ENCODE measurements at regions not wholly inside any gene's neighbourhood (a gene's known extent, or its start where the extent isn't known, plus 50 kb on each side); places are given as distances from the start of the nearest gene placed in this dataset.

DNA sequence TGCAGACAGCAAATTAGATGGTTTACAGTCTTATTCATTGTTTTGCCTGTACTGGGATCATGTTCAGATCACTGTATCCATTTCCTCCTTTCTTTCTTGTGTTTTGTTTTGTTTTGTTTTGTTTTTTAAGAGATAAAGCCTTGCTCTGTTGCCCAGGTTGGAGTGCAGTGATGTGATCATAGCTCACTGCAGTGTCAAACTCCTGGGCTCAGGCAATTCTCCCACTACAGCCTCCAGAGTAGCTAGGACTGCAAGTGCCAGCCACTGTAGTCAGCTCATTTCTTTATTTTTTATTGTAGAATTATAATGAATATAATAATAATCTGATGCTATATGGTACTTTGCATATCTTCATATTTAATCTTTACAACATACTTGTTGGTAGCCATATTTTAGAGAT is 403.7 kb upstream of the B3GALT2 start:
- Histone ChIP-seq H3K27ac (ENCODE audit: low read depth, low read length) (no peak overlapping the region), H3K4me1 (ENCODE audit: control insufficient read depth in 3 of 3, insufficient read depth in 3 of 3, low read length in 3 of 3) (peaks cover 0 to 12% (median 0%) of the 10 kb centered on the region in 3 donors), H3K27me3 (ENCODE audit: control insufficient read depth in 3 of 3, insufficient read depth in 3 of 3, low read length in 3 of 3) (no peaks in the 10 kb centered on the region), H3K36me3 (ENCODE audit: control insufficient read depth in 3 of 3, insufficient read depth in 3 of 3, low read length in 3 of 3) (no peaks in the 10 kb centered on the region), H3K4me3 (ENCODE audit: low read length in 3 of 3) (no peak overlapping the region), H3K9me3 (ENCODE audit: control insufficient read depth in 3 of 3, low read length in 3 of 3) (no peaks in the 10 kb centered on the region), H3K9ac (ENCODE audit: low read depth in 1 of 3, low read length in 3 of 3) (no peak overlapping the region)

DNA sequence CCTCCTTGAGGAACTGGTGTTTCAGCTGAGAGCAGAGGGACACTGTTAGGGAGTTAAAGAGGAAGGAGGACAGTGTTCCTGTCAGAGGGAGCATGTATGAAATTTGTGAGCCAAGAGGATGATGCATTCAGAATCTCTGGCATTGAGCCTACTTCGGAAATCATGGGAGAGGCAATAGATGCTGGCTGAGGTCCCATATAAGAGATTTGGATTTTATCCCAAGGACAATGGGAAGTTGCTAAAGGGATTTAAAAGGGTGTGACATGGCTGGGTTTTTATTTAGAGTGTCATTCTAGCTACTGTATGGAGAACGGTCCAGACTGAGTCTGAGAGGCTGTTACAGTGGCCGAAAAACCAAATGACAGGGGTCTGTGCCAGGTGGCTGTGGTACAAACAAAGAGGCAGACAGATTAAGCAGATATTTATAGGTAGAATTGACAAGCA is 403.2 kb upstream of the B3GALT2 start:
- no peak overlapping the region for H3K9ac ChIP-seq (ENCODE audit: low read depth in 1 of 3, low read length in 3 of 3)
- no peaks in the 10 kb centered on the region for H3K27me3 ChIP-seq (ENCODE audit: control insufficient read depth in 3 of 3, insufficient read depth in 3 of 3, low read length in 3 of 3)
- H3K4me1 ChIP-seq (ENCODE audit: control insufficient read depth in 3 of 3, insufficient read depth in 3 of 3, low read length in 3 of 3), result peaks cover 0 to 12% (median 0%) of the 10 kb centered on the region in 3 donors
- H3K27ac ChIP-seq (ENCODE audit: low read depth, low read length), result no peak overlapping the region
- H3K4me3 ChIP-seq (ENCODE audit: low read length in 3 of 3), result no peak overlapping the region
- H3K9me3 ChIP-seq (ENCODE audit: control insufficient read depth in 3 of 3, low read length in 3 of 3), result no peaks in the 10 kb centered on the region
- H3K36me3 ChIP-seq (ENCODE audit: control insufficient read depth in 3 of 3, insufficient read depth in 3 of 3, low read length in 3 of 3), result no peaks in the 10 kb centered on the region

- H3K9ac ChIP-seq (ENCODE audit: low read depth in 1 of 3, low read length in 3 of 3), result no peak overlapping the region
- no peaks in the 10 kb centered on the region for H3K9me3 ChIP-seq (ENCODE audit: control insufficient read depth in 3 of 3, low read length in 3 of 3)
- no peak overlapping the region for H3K27ac ChIP-seq (ENCODE audit: low read depth, low read length)
- H3K4me3 ChIP-seq (ENCODE audit: low read length in 3 of 3), result no peak overlapping the region
- H3K4me1 ChIP-seq (ENCODE audit: control insufficient read depth in 3 of 3, insufficient read depth in 3 of 3, low read length in 3 of 3), result peaks cover 0 to 12% (median 0%) of the 10 kb centered on the region in 3 donors
- H3K27me3 ChIP-seq (ENCODE audit: control insufficient read depth in 3 of 3, insufficient read depth in 3 of 3, low read length in 3 of 3), result no peaks in the 10 kb centered on the region
- no peaks in the 10 kb centered on the region for H3K36me3 ChIP-seq (ENCODE audit: control insufficient read depth in 3 of 3, insufficient read depth in 3 of 3, low read length in 3 of 3)
These were observed 402.1 kb upstream of the B3GALT2 start for GRCh38 chr1:193588311-193589082.

DNA sequence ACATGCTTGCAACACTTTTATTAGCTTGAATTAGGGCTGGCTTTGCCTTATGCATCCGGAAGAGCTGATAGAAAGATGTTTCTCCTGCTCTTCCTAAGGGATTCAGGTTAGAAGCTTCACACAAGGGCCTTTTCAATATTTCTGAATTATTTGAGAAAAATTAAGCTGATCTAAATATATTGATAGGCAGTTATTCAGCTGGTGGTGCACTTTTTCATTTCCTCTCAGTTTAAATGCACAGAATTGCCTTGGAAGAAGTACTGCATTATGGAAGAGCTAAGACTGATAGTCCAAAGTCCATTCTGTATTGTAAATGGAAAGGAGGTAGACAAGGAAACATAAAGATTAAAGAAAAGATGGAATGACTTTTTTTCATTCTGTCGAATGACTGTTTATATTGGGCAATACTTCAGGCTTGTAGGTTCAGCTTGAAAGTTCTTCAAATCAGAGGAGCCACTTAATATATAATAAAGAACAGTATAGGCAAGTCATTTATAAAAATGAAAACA is 398.4 kb upstream of the B3GALT2 start:
- H3K4me1 ChIP-seq (ENCODE audit: control insufficient read depth in 3 of 3, insufficient read depth in 3 of 3, low read length in 3 of 3), result peaks cover 0 to 12% (median 0%) of the 10 kb centered on the region in 3 donors

GRCh38 chr1:193581341-193581740 is 394.9 kb upstream of the B3GALT2 start:
- H3K27ac ChIP-seq (ENCODE audit: low read depth, low read length), result no peak overlapping the region
- no peaks in the 10 kb centered on the region for H3K36me3 ChIP-seq (ENCODE audit: control insufficient read depth in 3 of 3, insufficient read depth in 3 of 3, low read length in 3 of 3)
- peaks cover 0 to 3% (median 2%) of the 10 kb centered on the region in 3 donors for H3K27me3 ChIP-seq (ENCODE audit: control insufficient read depth in 3 of 3, insufficient read depth in 3 of 3, low read length in 3 of 3)
- H3K9ac ChIP-seq (ENCODE audit: low read depth in 1 of 3, low read length in 3 of 3), result no peak overlapping the region
- no peak overlapping the region for H3K4me3 ChIP-seq (ENCODE audit: low read length in 3 of 3)
- H3K9me3 ChIP-seq (ENCODE audit: control insufficient read depth in 3 of 3, low read length in 3 of 3), result no peaks in the 10 kb centered on the region
- H3K4me1 ChIP-seq (ENCODE audit: control insufficient read depth in 3 of 3, insufficient read depth in 3 of 3, low read length in 3 of 3), result no peaks in the 10 kb centered on the region

More for the DNA sequence above, 398.4 kb upstream of the B3GALT2 start:
- no peak overlapping the region for H3K9ac ChIP-seq (ENCODE audit: low read depth in 1 of 3, low read length in 3 of 3)
- H3K27ac ChIP-seq (ENCODE audit: low read depth, low read length), result no peak overlapping the region
- H3K36me3 ChIP-seq (ENCODE audit: control insufficient read depth in 3 of 3, insufficient read depth in 3 of 3, low read length in 3 of 3), result no peaks in the 10 kb centered on the region
- H3K4me3 ChIP-seq (ENCODE audit: low read length in 3 of 3), result no peak overlapping the region
- H3K9me3 ChIP-seq (ENCODE audit: control insufficient read depth in 3 of 3, low read length in 3 of 3), result no peaks in the 10 kb centered on the region
- H3K27me3 ChIP-seq (ENCODE audit: control insufficient read depth in 3 of 3, insufficient read depth in 3 of 3, low read length in 3 of 3), result peaks cover 0 to 3% (median 2%) of the 10 kb centered on the region in 3 donors

- H3K4me3 ChIP-seq (ENCODE audit: low read length in 3 of 3), result no peak overlapping the region
- H3K9ac ChIP-seq (ENCODE audit: low read depth in 1 of 3, low read length in 3 of 3), result no peak overlapping the region
- H3K36me3 ChIP-seq (ENCODE audit: control insufficient read depth in 3 of 3, insufficient read depth in 3 of 3, low read length in 3 of 3), result no peaks in the 10 kb centered on the region
- H3K27ac ChIP-seq (ENCODE audit: low read depth, low read length), result no peak overlapping the region
- no peaks in the 10 kb centered on the region for H3K4me1 ChIP-seq (ENCODE audit: control insufficient read depth in 3 of 3, insufficient read depth in 3 of 3, low read length in 3 of 3)
- H3K9me3 ChIP-seq (ENCODE audit: control insufficient read depth in 3 of 3, low read length in 3 of 3), result no peaks in the 10 kb centered on the region
- peaks cover 0 to 3% (median 2%) of the 10 kb centered on the region in 3 donors for H3K27me3 ChIP-seq (ENCODE audit: control insufficient read depth in 3 of 3, insufficient read depth in 3 of 3, low read length in 3 of 3)
These were observed 394.0 kb upstream of the B3GALT2 start for GRCh38 chr1:193580419-193580818.

GRCh38 chr1:193579323-193579722 is 392.9 kb upstream of the B3GALT2 start:
- Histone ChIP-seq H3K27me3 (ENCODE audit: control insufficient read depth in 3 of 3, insufficient read depth in 3 of 3, low read length in 3 of 3) (peaks cover 0 to 3% (median 2%) of the 10 kb centered on the region in 3 donors), H3K4me1 (ENCODE audit: control insufficient read depth in 3 of 3, insufficient read depth in 3 of 3, low read length in 3 of 3) (no peaks in the 10 kb centered on the region), H3K27ac (ENCODE audit: low read depth, low read length) (no peak overlapping the region), H3K4me3 (ENCODE audit: low read length in 3 of 3) (no peak overlapping the region), H3K36me3 (ENCODE audit: control insufficient read depth in 3 of 3, insufficient read depth in 3 of 3, low read length in 3 of 3) (no peaks in the 10 kb centered on the region), H3K9me3 (ENCODE audit: control insufficient read depth in 3 of 3, low read length in 3 of 3) (no peaks in the 10 kb centered on the region), H3K9ac (ENCODE audit: low read depth in 1 of 3, low read length in 3 of 3) (no peak overlapping the region)

DNA sequence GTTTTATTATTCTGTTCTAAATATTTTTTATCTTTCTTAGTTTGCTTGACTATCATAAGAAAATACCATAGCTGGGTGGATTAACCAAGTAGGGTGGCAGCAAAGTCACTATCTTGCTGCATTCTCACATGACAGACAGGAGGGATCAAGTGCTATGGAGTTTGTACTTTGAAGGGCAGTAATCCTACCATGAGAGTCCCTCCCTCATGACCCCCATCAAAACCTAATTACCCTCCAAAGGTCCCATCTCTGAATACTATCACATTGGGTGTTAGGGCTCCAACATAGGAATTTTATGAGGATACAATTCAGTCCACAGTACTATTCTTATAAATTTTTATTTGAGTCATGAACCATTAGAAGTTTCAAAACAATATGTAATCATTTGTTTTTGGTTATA is 388.5 kb upstream of the B3GALT2 start:
- no peak overlapping the region for H3K4me3 ChIP-seq (ENCODE audit: low read length in 3 of 3)
- no peaks in the 10 kb centered on the region for H3K9me3 ChIP-seq (ENCODE audit: control insufficient read depth in 3 of 3, low read length in 3 of 3)
- H3K9ac ChIP-seq (ENCODE audit: low read depth in 1 of 3, low read length in 3 of 3), result no peak overlapping the region
- no peaks in the 10 kb centered on the region for H3K36me3 ChIP-seq (ENCODE audit: control insufficient read depth in 3 of 3, insufficient read depth in 3 of 3, low read length in 3 of 3)
- H3K4me1 ChIP-seq (ENCODE audit: control insufficient read depth in 3 of 3, insufficient read depth in 3 of 3, low read length in 3 of 3), result no peaks in the 10 kb centered on the region
- H3K27me3 ChIP-seq (ENCODE audit: control insufficient read depth in 3 of 3, insufficient read depth in 3 of 3, low read length in 3 of 3), result no peaks in the 10 kb centered on the region
- H3K27ac ChIP-seq (ENCODE audit: low read depth, low read length), result no peak overlapping the region

DNA sequence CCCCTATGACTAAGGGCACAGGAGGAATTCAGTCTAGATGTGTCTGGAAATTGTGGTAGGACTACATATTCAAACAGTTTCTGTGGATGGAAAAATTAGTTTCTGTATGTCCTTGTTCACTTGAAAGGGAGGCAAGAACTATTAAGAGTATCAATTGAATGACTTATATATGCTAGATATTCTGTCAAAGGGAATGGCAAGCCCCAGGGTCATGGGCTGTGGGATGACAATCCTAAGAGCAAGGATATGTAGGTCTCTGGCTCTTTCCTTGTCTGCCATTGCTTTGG is 383.5 kb upstream of the B3GALT2 start:
- Histone ChIP-seq H3K36me3 (ENCODE audit: control insufficient read depth in 3 of 3, insufficient read depth in 3 of 3, low read length in 3 of 3) (no peaks in the 10 kb centered on the region), H3K4me3 (ENCODE audit: low read length in 3 of 3) (no peak overlapping the region), H3K9ac (ENCODE audit: low read depth in 1 of 3, low read length in 3 of 3) (no peak overlapping the region), H3K27me3 (ENCODE audit: control insufficient read depth in 3 of 3, insufficient read depth in 3 of 3, low read length in 3 of 3) (no peaks in the 10 kb centered on the region), H3K27ac (ENCODE audit: low read depth, low read length) (no peak overlapping the region), H3K9me3 (ENCODE audit: control insufficient read depth in 3 of 3, low read length in 3 of 3) (no peaks in the 10 kb centered on the region), H3K4me1 (ENCODE audit: control insufficient read depth in 3 of 3, insufficient read depth in 3 of 3, low read length in 3 of 3) (no peaks in the 10 kb centered on the region)

- no peak overlapping the region for H3K9ac ChIP-seq (ENCODE audit: low read depth in 1 of 3, low read length in 3 of 3)
- H3K36me3 ChIP-seq (ENCODE audit: control insufficient read depth in 3 of 3, insufficient read depth in 3 of 3, low read length in 3 of 3), result no peaks in the 10 kb centered on the region
- H3K9me3 ChIP-seq (ENCODE audit: control insufficient read depth in 3 of 3, low read length in 3 of 3), result no peaks in the 10 kb centered on the region
- no peak overlapping the region for H3K27ac ChIP-seq (ENCODE audit: low read depth, low read length)
- H3K4me1 ChIP-seq (ENCODE audit: control insufficient read depth in 3 of 3, insufficient read depth in 3 of 3, low read length in 3 of 3), result no peaks in the 10 kb centered on the region
- H3K27me3 ChIP-seq (ENCODE audit: control insufficient read depth in 3 of 3, insufficient read depth in 3 of 3, low read length in 3 of 3), result no peaks in the 10 kb centered on the region
- no peak overlapping the region for H3K4me3 ChIP-seq (ENCODE audit: low read length in 3 of 3)
These were observed 382.9 kb upstream of the B3GALT2 start for GRCh38 chr1:193569096-193569982.
